ENCODE measurements at regions not wholly inside any gene's neighbourhood (a gene's known extent, or its start where the extent isn't known, plus 50 kb on each side); places are given as distances from the start of the nearest gene placed in this dataset.

GRCh38 chr1:80047791-80048190 lies 1041.3 kb upstream of the ADGRL4 start:
- TF ChIP-seq ATF4 (CRISPR knock-in tag; IDR thresholded peaks at IDR 0.05) (no peak), ZNF234 (CRISPR knock-in tag; conservative IDR thresholded peaks at IDR 0.05) (no peak), ZNF567 (CRISPR knock-in tag; IDR thresholded peaks at IDR 0.05; ENCODE audit: borderline replicate concordance) (no peak), SAFB2 (CRISPR knock-in tag; IDR thresholded peaks at IDR 0.05; ENCODE audit: borderline replicate concordance, low read depth) (no peak), HCFC1 (IDR thresholded peaks at IDR 0.05; ENCODE audit: low read depth, low read length) (no peak), RAD21 (CRISPR knock-in tag; IDR thresholded peaks at IDR 0.05) (no peak), ZBTB39 (CRISPR knock-in tag; IDR thresholded peaks at IDR 0.05) (no peak), GABPA (IDR thresholded peaks at IDR 0.05; ENCODE audit: low read depth, low read length) (no peak), GABPA (CRISPR knock-in tag; IDR thresholded peaks at IDR 0.05; ENCODE audit: low read depth) (no peak)

All from HepG2 (cell line).